ENCODE measurements at regions not wholly inside any gene's neighbourhood (a gene's known extent, or its start where the extent isn't known, plus 50 kb on each side); places are given as distances from the start of the nearest gene placed in this dataset.
"Not testable (repeated sequence)": the region's sequence is repeated elsewhere in the genome, so short reads cannot be mapped to it uniquely, and the experiment has no call there.

- CTCF ChIA-PET, result no interaction called here
- peak; percentile 7 for DNase-seq (ENCODE audit: unreplicated experiment)
- Mint-ChIP-seq H3K4me3 (ENCODE audit: unreplicated experiment) (no peak overlapping the region), H3K27ac (ENCODE audit: low read depth, unreplicated experiment) (no peak overlapping the region), H3K9me3 (ENCODE audit: unreplicated experiment) (no peaks in the 10 kb centered on the region), H3K36me3 (ENCODE audit: insufficient read depth, unreplicated experiment) (no peaks in the 10 kb centered on the region), H3K4me1 (ENCODE audit: insufficient read depth, unreplicated experiment) (no peaks in the 10 kb centered on the region), H3K27me3 (ENCODE audit: insufficient read depth, unreplicated experiment) (no peaks in the 10 kb centered on the region)
- no peak for TF ChIP-seq CTCF (IDR thresholded peaks at IDR 0.05; ENCODE audit: unreplicated experiment)
- intact Hi-C loops (cut with micrococcal nuclease), result no loop called here
- BruUV-seq (replicated peaks), result no TSS peak
- POLR2A ChIA-PET, result no interaction called here
Observed at GRCh38 chr3:145448436-145448835, 712.5 kb downstream of the PLOD2 start.

- intact Hi-C loops (cut with micrococcal nuclease), result no loop called here
- ChIA-PET POLR2A (no interaction called here), CTCF (no interaction called here)
- TF ChIP-seq CTCF (IDR thresholded peaks at IDR 0.05; ENCODE audit: unreplicated experiment), result no peak
- H3K4me1 Mint-ChIP-seq (ENCODE audit: insufficient read depth, unreplicated experiment), result no peaks in the 10 kb centered on the region
- no peak for DNase-seq (ENCODE audit: unreplicated experiment)
- BruUV-seq (replicated peaks), result no TSS peak
- no peaks in the 10 kb centered on the region for H3K27me3 Mint-ChIP-seq (ENCODE audit: insufficient read depth, unreplicated experiment)
- H3K27ac Mint-ChIP-seq (ENCODE audit: low read depth, unreplicated experiment), result no peak overlapping the region
- no peaks in the 10 kb centered on the region for H3K9me3 Mint-ChIP-seq (ENCODE audit: unreplicated experiment)
- H3K36me3 Mint-ChIP-seq (ENCODE audit: insufficient read depth, unreplicated experiment), result no peaks in the 10 kb centered on the region
- H3K4me3 Mint-ChIP-seq (ENCODE audit: unreplicated experiment), result no peak overlapping the region
Observed at GRCh38 chr3:145450018-145450682, 710.8 kb downstream of the PLOD2 start.

GRCh38 chr3:145457825-145458552 is 703.0 kb downstream of the PLOD2 start:
- DNase-seq (ENCODE audit: unreplicated experiment), result no peak
- H3K27me3 Mint-ChIP-seq (ENCODE audit: insufficient read depth, unreplicated experiment), result no peaks in the 10 kb centered on the region
- no peak overlapping the region for H3K4me3 Mint-ChIP-seq (ENCODE audit: unreplicated experiment)
- no peak overlapping the region for H3K27ac Mint-ChIP-seq (ENCODE audit: low read depth, unreplicated experiment)
- H3K4me1 Mint-ChIP-seq (ENCODE audit: insufficient read depth, unreplicated experiment), result no peaks in the 10 kb centered on the region
- intact Hi-C loops (cut with micrococcal nuclease), result no loop called here
- no TSS peak for BruUV-seq (replicated peaks)
- no peaks in the 10 kb centered on the region for H3K36me3 Mint-ChIP-seq (ENCODE audit: insufficient read depth, unreplicated experiment)
- ChIA-PET POLR2A (no interaction called here), CTCF (no interaction called here)
- H3K9me3 Mint-ChIP-seq (ENCODE audit: unreplicated experiment), result no peaks in the 10 kb centered on the region
- TF ChIP-seq CTCF (IDR thresholded peaks at IDR 0.05; ENCODE audit: unreplicated experiment), result no peak

GRCh38 chr3:145459681-145460080 is 701.3 kb downstream of the PLOD2 start:
- CTCF ChIA-PET; DNase-seq (ENCODE audit: unreplicated experiment); POLR2A ChIA-PET; H3K4me1 Mint-ChIP-seq (ENCODE audit: insufficient read depth, unreplicated experiment); H3K36me3 Mint-ChIP-seq (ENCODE audit: insufficient read depth, unreplicated experiment); H3K9me3 Mint-ChIP-seq (ENCODE audit: unreplicated experiment); H3K4me3 Mint-ChIP-seq (ENCODE audit: unreplicated experiment); BruUV-seq (replicated peaks); intact Hi-C loops (cut with micrococcal nuclease); H3K27me3 Mint-ChIP-seq (ENCODE audit: insufficient read depth, unreplicated experiment); H3K27ac Mint-ChIP-seq (ENCODE audit: low read depth, unreplicated experiment): not testable (repeated sequence)
